Gastrocnemius medialis (tissue), 4 donors: ENCODE measurements at regions not wholly inside any gene's neighbourhood (a gene's known extent, or its start where the extent isn't known, plus 50 kb on each side); places are given as distances from the start of the nearest gene placed in this dataset.

Source experiments
- CTCF ChIP-seq, 5 experiments: fragments of 450-650 bp in 3 of 5; fragments of 200-600 bp in 2 of 5; sonication (generic) in 2 of 5; IDR thresholded peaks in 4 of 5; conservative IDR thresholded peaks in 1 of 5; 1 replicate in 4 of 5; 2 replicates in 1 of 5; pipeline ENCODE4 v1.5.1; 2016 to 2019; ENCODE audit warnings: antibody characterized with exemption in 5 of 5, mild to moderate bottlenecking in 3 of 5, moderate library complexity in 3 of 5
- POLR2A ChIP-seq, 2 donors: fragments of 450-650 bp; IDR thresholded peaks; one replicate each; pipeline ENCODE4 v1.6.1; 2017; ENCODE audit warnings: antibody characterized with exemption in 2 of 2, mild to moderate bottlenecking in 2 of 2, moderate library complexity in 2 of 2

GRCh38 chr13:50714891-50715290 lies 128.6 kb downstream of the DLEU7 start:
- TF ChIP-seq CTCF (IDR thresholded peaks at IDR 0.05 in 4 of 5, conservative IDR thresholded peaks at IDR 0.05 in 1 of 5), result no peak
- TF ChIP-seq POLR2A (IDR thresholded peaks at IDR 0.05), result no peak
